H1 (cell line): ENCODE measurements at regions not wholly inside any gene's neighbourhood (a gene's known extent, or its start where the extent isn't known, plus 50 kb on each side); places are given as distances from the start of the nearest gene placed in this dataset.

Experiments used
- CBX8 ChIP-seq: fragments of 300-800, 300-1000 bp; sonication (generic); IDR thresholded peaks from 2 replicates; pipeline ENCODE4 v1.7.1; 2016; ENCODE audit warnings: low read depth, low read length, borderline replicate concordance
- CHD1 ChIP-seq: IDR thresholded peaks from 2 replicates; pipeline ENCODE4 v1.6.1; 2012; ENCODE audit warnings: low read depth, low read length, improper control_type of control experiment
- HDAC2 ChIP-seq, 2 experiments: fragments of 300-600 bp in 1 of 2; sonication (generic) in 1 of 2; IDR thresholded peaks; 2 replicates each; pipeline ENCODE4 v1.6.1; 2011 to 2012; ENCODE audit warnings: low read depth in 2 of 2, low read length in 2 of 2, mild to moderate bottlenecking in 2 of 2, moderate library complexity in 2 of 2, borderline replicate concordance in 1 of 2, inconsistent platforms in 1 of 2
- JUND ChIP-seq: IDR thresholded peaks from 2 replicates; pipeline ENCODE4 v1.6.1; 2011; ENCODE audit warnings: mild to moderate bottlenecking, improper control_type of control experiment, low read length
- MAFK ChIP-seq: IDR thresholded peaks from 2 replicates; pipeline ENCODE4 v1.6.1; 2012; ENCODE audit warnings: low read depth, mild to moderate bottlenecking, improper control_type of control experiment, low read length
- NRF1 ChIP-seq: IDR thresholded peaks from 2 replicates; pipeline ENCODE4 v1.6.1; 2011; ENCODE audit warnings: mild to moderate bottlenecking, low read depth, low read length, improper control_type of control experiment
- POLR2A ChIP-seq, 2 experiments: IDR thresholded peaks; 1 replicate in 1 of 2; 2 replicates in 1 of 2; pipeline ENCODE4 v1.6.1; 2011; ENCODE audit warnings: low read depth in 2 of 2, low read length in 2 of 2, mild to moderate bottlenecking in 2 of 2; ENCODE audit errors: control extremely low read depth in 1 of 2
- POLR2AphosphoS5 ChIP-seq: IDR thresholded peaks from 2 replicates; pipeline ENCODE4 v1.6.1; 2011; ENCODE audit warnings: low read depth, low read length
- RAD21 ChIP-seq, 2 experiments: IDR thresholded peaks in 1 of 2; conservative IDR thresholded peaks in 1 of 2; 2 replicates each; pipeline ENCODE4 v1.6.1; 2011; ENCODE audit warnings: low read depth in 2 of 2, low read length in 2 of 2, improper control_type of control experiment in 1 of 2, inconsistent platforms in 1 of 2, mild to moderate bottlenecking in 1 of 2, moderate library complexity in 1 of 2
- SAP30 ChIP-seq: fragments of 300-600 bp; sonication (generic); IDR thresholded peaks from 2 replicates; pipeline ENCODE4 v1.7.1; 2012; ENCODE audit warnings: low read length, moderate library complexity, mild to moderate bottlenecking, inconsistent platforms; ENCODE audit not compliant: insufficient read depth, insufficient replicate concordance
- TF ChIP-seq, protein P1 (sequence below): IDR thresholded peaks from 2 replicates; pipeline ENCODE4 v1.6.1; 2012; ENCODE audit warnings: low read length, inconsistent platforms

GRCh38 chr5:125154301-125155110, 408.1 kb upstream of the ZNF608 start (continued):
- TF ChIP-seq POLR2AphosphoS5 (no peak), RAD21 (IDR thresholded peaks at IDR 0.05 in 1 of 2, conservative IDR thresholded peaks at IDR 0.05 in 1 of 2; ENCODE audit: low read depth in 2 of 2, low read length in 2 of 2) (no peak), HDAC2 (IDR thresholded peaks at IDR 0.05; ENCODE audit: borderline replicate concordance in 1 of 2, low read depth in 2 of 2, low read length in 2 of 2) (no peak), CBX8 (no peak), POLR2A (IDR thresholded peaks at IDR 0.05; ENCODE audit: control extremely low read depth in 1 of 2, low read depth in 2 of 2, low read length in 2 of 2) (no peak), MAFK (no peak), SAP30 (no peak), CHD1 (no peak), NRF1 (no peak), JUND (no peak)
- TF ChIP-seq, protein P1, sequence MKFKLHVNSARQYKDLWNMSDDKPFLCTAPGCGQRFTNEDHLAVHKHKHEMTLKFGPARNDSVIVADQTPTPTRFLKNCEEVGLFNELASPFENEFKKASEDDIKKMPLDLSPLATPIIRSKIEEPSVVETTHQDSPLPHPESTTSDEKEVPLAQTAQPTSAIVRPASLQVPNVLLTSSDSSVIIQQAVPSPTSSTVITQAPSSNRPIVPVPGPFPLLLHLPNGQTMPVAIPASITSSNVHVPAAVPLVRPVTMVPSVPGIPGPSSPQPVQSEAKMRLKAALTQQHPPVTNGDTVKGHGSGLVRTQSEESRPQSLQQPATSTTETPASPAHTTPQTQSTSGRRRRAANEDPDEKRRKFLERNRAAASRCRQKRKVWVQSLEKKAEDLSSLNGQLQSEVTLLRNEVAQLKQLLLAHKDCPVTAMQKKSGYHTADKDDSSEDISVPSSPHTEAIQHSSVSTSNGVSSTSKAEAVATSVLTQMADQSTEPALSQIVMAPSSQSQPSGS: no peak
